Pancreas (tissue), 10 donors: ENCODE measurements at regions not wholly inside any gene's neighbourhood (a gene's known extent, or its start where the extent isn't known, plus 50 kb on each side); places are given as distances from the start of the nearest gene placed in this dataset.

Source experiments
- ATAC-seq, 4 donors: fragments of 200-7000 bp; cut with Tn5 transposase; one replicate each; pipeline versions ENCODE4 v1.8.0 to v1.9.1; 2020; ENCODE audit warnings: mild to moderate bottlenecking in 4 of 4, moderate library complexity in 4 of 4
- DNase-seq, 6 donors: peaks; one replicate each; pipeline ENCODE4 v3.0.0-alpha.2; 2020
- FAIRE-seq: peaks from 2 replicates; lab custom pipeline; 2012; peaks lifted over from hg19 to GRCh38; lab: Jason Lieb, UNC
- H3K27ac ChIP-seq, 4 donors: fragments of 200-600 bp; sonication (generic); 1 replicate in 3 of 4; 2 replicates in 1 of 4; pipeline versions ENCODE4 v1.5.0 to v1.8.0; 2020
- H3K27me3 ChIP-seq, 4 donors: fragments of 200-600 bp; one replicate each; pipeline ENCODE4 v1.8.0; 2021
- H3K36me3 ChIP-seq, 3 donors: fragments of 200-600 bp; sonication (generic) in 1 of 3; one replicate each; pipeline versions ENCODE4 v1.5.0 to v1.8.0; 2020 to 2021
- H3K4me1 ChIP-seq, 3 donors: fragments of 200-600 bp; one replicate each; pipeline ENCODE4 v1.8.0; 2021
- H3K4me3 ChIP-seq, 4 donors: fragments of 200-600 bp; sonication (generic) in 2 of 4; one replicate each; pipeline versions ENCODE4 v1.5.0 to v1.8.0; 2020 to 2021
- H3K9me3 ChIP-seq, 4 donors: fragments of 200-600 bp; one replicate each; pipeline ENCODE4 v1.8.0; 2021
- CTCF ChIP-seq, 4 donors: fragments of 200-600 bp; sonication (generic) in 3 of 4; IDR thresholded peaks; one replicate each; pipeline versions ENCODE4 v1.5.0 to v1.8.0; 2021; ENCODE audit warnings: antibody characterized with exemption in 4 of 4
- WGBS, 2 donors: extraction: QIAGEN DNeasy Blood & Tissue Kit; methylation state at CpG; one replicate each; pipeline ENCODE4 v1.1.7; 2013; 5-methylcytosine and 5-hydroxymethylcytosine counted together
- intact Hi-C, 3 donors: fragments of 100-400 bp; cut with DNase I; formaldehyde crosslinking; loops; one replicate each; pipeline versions ENCODE4 v1.11.1 to v1.14.2; 2022
- donor health status: healthy with polysubstance abuse.
- donor health status: DM: no; HTN: no; CAD: no; lungs with moderate emphysema.
- donor health status: DM: no; HTN: no; CAD: no.
- donor health status: control.
- donor health status: control.
- donor health status: Bipolar disorder and iron deficiency.
- donor health status: DM: yes; HTN: yes; CAD: no.
- donor health status: DM: no; HTN: no; CAD: no.
- donor health status: DM: no; HTN: no; CAD: no.
- donor health status: DM: yes; HTN: yes; CAD: no.

GRCh38 chr5:118044169-118044568 is 944.2 kb downstream of the DTWD2 start:
- FAIRE-seq (no peak), DNase-seq (no peak), ATAC-seq (no peak)
- no peak overlapping the region for H3K4me3 ChIP-seq
- H3K36me3 ChIP-seq, result no peaks in the 10 kb centered on the region
- no peak for TF ChIP-seq CTCF (IDR thresholded peaks at IDR 0.05)
- no peaks in the 10 kb centered on the region for H3K4me1 ChIP-seq
- no peaks in the 10 kb centered on the region for H3K9me3 ChIP-seq
- H3K27ac ChIP-seq, result no peak overlapping the region
- WGBS, 2 donors, result 64 to 77% methylated on average over 4 of the region's 4 CpGs
- intact Hi-C loops, result no loop called here
- no peaks in the 10 kb centered on the region for H3K27me3 ChIP-seq

GRCh38 chr5:118043531-118043930 is 944.8 kb downstream of the DTWD2 start:
- intact Hi-C loops, result no loop called here
- Histone ChIP-seq H3K27ac (no peak overlapping the region), H3K36me3 (no peaks in the 10 kb centered on the region), H3K4me3 (no peak overlapping the region), H3K27me3 (no peaks in the 10 kb centered on the region), H3K4me1 (no peaks in the 10 kb centered on the region), H3K9me3 (no peaks in the 10 kb centered on the region)
- FAIRE-seq, result no peak
- DNase-seq, result no peak
- no peak for TF ChIP-seq CTCF (IDR thresholded peaks at IDR 0.05)
- ATAC-seq, result no peak

GRCh38 chr5:118042076-118042475 is 946.3 kb downstream of the DTWD2 start:
- Histone ChIP-seq H3K27ac (no peak overlapping the region), H3K27me3 (no peaks in the 10 kb centered on the region), H3K4me1 (no peaks in the 10 kb centered on the region), H3K9me3 (no peaks in the 10 kb centered on the region), H3K36me3 (no peaks in the 10 kb centered on the region), H3K4me3 (no peak overlapping the region)
- DNase-seq (no peak), FAIRE-seq (no peak), ATAC-seq (no peak)
- WGBS, 2 donors, result 47 to 59% methylated on average over 2 of the region's 2 CpGs
- intact Hi-C loops, result no loop called here
- no peak for TF ChIP-seq CTCF (IDR thresholded peaks at IDR 0.05)

DNA sequence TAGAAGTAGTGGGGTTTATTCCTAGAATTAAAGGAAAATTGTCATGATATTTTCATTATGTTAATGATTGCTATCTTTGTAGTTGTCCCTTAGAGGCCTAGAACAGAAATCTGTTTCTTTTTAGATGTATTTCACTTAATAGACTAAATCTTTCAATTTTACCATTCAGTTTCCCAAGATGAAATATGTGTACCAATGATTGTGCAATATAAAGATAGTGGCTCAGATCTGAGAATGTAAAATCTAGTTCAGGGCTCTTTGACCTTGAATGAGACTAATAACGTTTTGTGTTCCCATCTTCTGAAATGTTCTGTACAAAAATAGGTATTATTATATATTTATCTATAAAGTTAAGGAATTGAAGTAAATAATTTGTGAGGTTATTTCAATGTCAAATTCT is 947.9 kb downstream of the DTWD2 start:
- 12 to 14% methylated on average over 1 of the region's 1 CpG for WGBS, 2 donors
- no peak overlapping the region for H3K4me3 ChIP-seq
- no peak for ATAC-seq

More for the DNA sequence above, 947.9 kb downstream of the DTWD2 start:
- DNase-seq (no peak), FAIRE-seq (no peak)
- Histone ChIP-seq H3K4me1 (no peaks in the 10 kb centered on the region), H3K27ac (no peak overlapping the region), H3K9me3 (no peaks in the 10 kb centered on the region), H3K27me3 (no peaks in the 10 kb centered on the region), H3K36me3 (no peaks in the 10 kb centered on the region)
- TF ChIP-seq CTCF (IDR thresholded peaks at IDR 0.05), result no peak
- intact Hi-C loops, result no loop called here
